ENCODE measurements at regions not wholly inside any gene's neighbourhood (a gene's known extent, or its start where the extent isn't known, plus 50 kb on each side); places are given as distances from the start of the nearest gene placed in this dataset.

GRCh38 chr6:54730767-54731630 is 115.6 kb upstream of the FAM83B start:
- TF ChIP-seq POLR2A (IDR thresholded peaks at IDR 0.05; ENCODE audit: low read length) (no peak), GATA1 (IDR thresholded peaks at IDR 0.05; ENCODE audit: low read depth, low read length) (no peak)

All from erythroblast (primary cell).